Fibroblast of lung (primary cell): ENCODE measurements at regions not wholly inside any gene's neighbourhood (a gene's known extent, or its start where the extent isn't known, plus 50 kb on each side); places are given as distances from the start of the nearest gene placed in this dataset.

ENCODE experiments used
- DNase-seq, 2 donors: peaks; one replicate each; pipeline versions ENCODE4 v3.0.0 to v3.0.0-alpha.2; 2010; ENCODE audit warnings: low read depth in 2 of 2
- H2AFZ ChIP-seq: 2 replicates; pipeline ENCODE4 v1.5.1; 2012; ENCODE audit warnings: low read length, control low read depth, inconsistent platforms
- H3K27ac ChIP-seq: 2 replicates; pipeline ENCODE4 v1.5.1; 2011; ENCODE audit warnings: low read length, control low read depth; ENCODE audit not compliant: insufficient read depth
- H3K27me3 ChIP-seq: 2 replicates; pipeline ENCODE4 v1.5.1; 2011; ENCODE audit warnings: mild to moderate bottlenecking, low read length; ENCODE audit not compliant: control insufficient read depth, insufficient read depth
- H3K36me3 ChIP-seq: 2 replicates; pipeline ENCODE4 v1.5.1; 2011; ENCODE audit warnings: low read length; ENCODE audit not compliant: control insufficient read depth, insufficient read depth
- H3K4me1 ChIP-seq: 2 replicates; pipeline ENCODE4 v1.5.1; 2011; ENCODE audit warnings: low read length; ENCODE audit not compliant: control insufficient read depth, insufficient read depth; ENCODE audit errors: extremely low read depth
- H3K4me2 ChIP-seq: 2 replicates; pipeline ENCODE4 v1.5.1; 2011; ENCODE audit warnings: low read length, control low read depth; ENCODE audit not compliant: insufficient read depth; ENCODE audit errors: extremely low read depth
- H3K4me3 ChIP-seq, 4 experiments: fragments of 200-600 bp in 1 of 4; sonication (generic) in 1 of 4; replicated peaks in 1 of 4; 2 replicates each; pipeline ENCODE4 v1.5.1; 2011 to 2016; ENCODE audit warnings: low read length in 4 of 4, low read depth in 3 of 4, mild to moderate bottlenecking in 3 of 4, control low read depth in 2 of 4, inconsistent platforms in 1 of 4, mixed read lengths in 1 of 4; ENCODE audit not compliant: insufficient read depth in 1 of 4; ENCODE audit errors: control extremely low read depth in 1 of 4
- H3K79me2 ChIP-seq: 2 replicates; pipeline ENCODE4 v1.5.1; 2012; ENCODE audit warnings: mild to moderate bottlenecking, low read length, inconsistent platforms; ENCODE audit not compliant: control insufficient read depth, insufficient read depth
- H3K9ac ChIP-seq: 2 replicates; pipeline ENCODE4 v1.5.1; 2011; ENCODE audit warnings: mild to moderate bottlenecking, low read length, control low read depth; ENCODE audit not compliant: insufficient read depth
- H3K9me3 ChIP-seq: 2 replicates; pipeline ENCODE4 v1.5.1; 2012; ENCODE audit warnings: low read depth, low read length; ENCODE audit not compliant: control insufficient read depth, insufficient read depth
- H4K20me1 ChIP-seq: 2 replicates; pipeline ENCODE4 v1.5.1; 2011; ENCODE audit warnings: low read length; ENCODE audit not compliant: control insufficient read depth, insufficient read depth; ENCODE audit errors: extremely low read depth
- CTCF ChIP-seq, 2 donors: IDR thresholded peaks in 1 of 2; conservative IDR thresholded peaks in 1 of 2; 1 replicate in 1 of 2; 2 replicates in 1 of 2; pipeline ENCODE4 v1.5.1; 2011 to 2012; ENCODE audit warnings: low read length in 2 of 2, control low read depth in 1 of 2, inconsistent platforms in 1 of 2, low read depth in 1 of 2, mild to moderate bottlenecking in 1 of 2
- EZH2 ChIP-seq: IDR thresholded peaks from 2 replicates; pipeline ENCODE4 v1.5.1; 2012; ENCODE audit warnings: low read length, control low read depth, mild to moderate bottlenecking; ENCODE audit errors: missing control alignments

- no peaks in the 10 kb centered on the region for H4K20me1 ChIP-seq
- no peak overlapping the region for H3K9ac ChIP-seq
- H2AFZ ChIP-seq = no peak overlapping the region
- H3K4me2 ChIP-seq = no peak overlapping the region
- H3K9me3 ChIP-seq = no peaks in the 10 kb centered on the region
- no peak for DNase-seq
- H3K27ac ChIP-seq = no peak overlapping the region
- TF ChIP-seq EZH2 (no peak), CTCF (conservative IDR thresholded peaks at IDR 0.05 in 1 of 2, IDR thresholded peaks at IDR 0.05 in 1 of 2; ENCODE audit: low read depth in 1 of 2, low read length in 2 of 2) (no peak)
- H3K79me2 ChIP-seq = no peaks in the 10 kb centered on the region
- H3K36me3 ChIP-seq = no peaks in the 10 kb centered on the region
- H3K4me3 ChIP-seq = no peak overlapping the region
- H3K27me3 ChIP-seq = no peaks in the 10 kb centered on the region
- no peaks in the 10 kb centered on the region for H3K4me1 ChIP-seq
Measured at GRCh38 chr10:120342115-120342714, 114.8 kb upstream of the PLPP4 start.

GRCh38 chr10:120345186-120345585 is 111.8 kb upstream of the PLPP4 start:
- H4K20me1 ChIP-seq = no peaks in the 10 kb centered on the region
- TF ChIP-seq EZH2 (no peak), CTCF (conservative IDR thresholded peaks at IDR 0.05 in 1 of 2, IDR thresholded peaks at IDR 0.05 in 1 of 2; ENCODE audit: low read depth in 1 of 2, low read length in 2 of 2) (no peak)
- H3K79me2 ChIP-seq = no peaks in the 10 kb centered on the region
- no peak overlapping the region for H3K9ac ChIP-seq
- H3K4me3 ChIP-seq = no peak overlapping the region
- no peaks in the 10 kb centered on the region for H3K36me3 ChIP-seq
- H3K4me2 ChIP-seq = no peak overlapping the region
- H3K9me3 ChIP-seq = no peaks in the 10 kb centered on the region
- no peak overlapping the region for H2AFZ ChIP-seq
- DNase-seq = no peak
- H3K27ac ChIP-seq = no peak overlapping the region
- no peaks in the 10 kb centered on the region for H3K27me3 ChIP-seq
- no peaks in the 10 kb centered on the region for H3K4me1 ChIP-seq

GRCh38 chr10:120347644-120348043 is 109.4 kb upstream of the PLPP4 start:
- Histone ChIP-seq H3K9ac (no peak overlapping the region), H4K20me1 (no peaks in the 10 kb centered on the region), H3K4me1 (no peaks in the 10 kb centered on the region), H3K4me2 (no peak overlapping the region), H3K79me2 (no peaks in the 10 kb centered on the region), H3K27me3 (no peaks in the 10 kb centered on the region), H3K36me3 (no peaks in the 10 kb centered on the region), H2AFZ (no peak overlapping the region), H3K9me3 (no peaks in the 10 kb centered on the region), H3K4me3 (no peak overlapping the region), H3K27ac (no peak overlapping the region)
- no peak for DNase-seq
- no peak for TF ChIP-seq EZH2
- TF ChIP-seq CTCF (conservative IDR thresholded peaks at IDR 0.05 in 1 of 2, IDR thresholded peaks at IDR 0.05 in 1 of 2; ENCODE audit: low read depth in 1 of 2, low read length in 2 of 2) = no peak
